Fibroblast of skin of right quadriceps (primary cell): ENCODE measurements at regions not wholly inside any gene's neighbourhood (a gene's known extent, or its start where the extent isn't known, plus 50 kb on each side); places are given as distances from the start of the nearest gene placed in this dataset.
"Not testable (repeated sequence)": the region's sequence is repeated elsewhere in the genome, so short reads cannot be mapped to it uniquely, and the experiment has no call there.

Experiments
- DNase-seq: peaks from one replicate; pipeline ENCODE4 v3.0.0-alpha.2; 2013

GRCh38 chr1:168826269-168826668, 97.3 kb upstream of the DPT start:
- DNase-seq, result no peak

GRCh38 chr1:168827557-168827956, 98.6 kb upstream of the DPT start:
- DNase-seq, result no peak

GRCh38 chr1:168829876-168830275, 100.9 kb upstream of the DPT start:
- no peak for DNase-seq

DNA sequence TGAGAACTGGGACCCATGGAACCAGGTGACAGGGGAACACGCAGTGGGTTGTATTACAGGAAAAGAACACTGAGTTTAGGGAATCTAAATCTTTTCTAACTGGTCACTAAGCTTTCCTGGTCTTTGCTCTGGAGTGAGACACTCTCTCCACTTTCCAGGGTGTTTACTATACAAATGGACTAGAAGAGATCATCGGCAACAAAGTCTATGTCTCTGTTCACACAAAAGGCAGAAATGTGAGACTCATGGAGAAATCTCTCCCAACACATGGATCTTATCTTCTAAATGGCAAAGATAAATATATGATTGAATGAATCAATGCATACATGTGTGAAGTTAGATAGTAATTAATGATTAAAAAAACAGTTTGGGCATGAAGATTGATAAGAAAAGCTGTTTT, 101.6 kb upstream of the DPT start:
- DNase-seq, result no peak

DNA sequence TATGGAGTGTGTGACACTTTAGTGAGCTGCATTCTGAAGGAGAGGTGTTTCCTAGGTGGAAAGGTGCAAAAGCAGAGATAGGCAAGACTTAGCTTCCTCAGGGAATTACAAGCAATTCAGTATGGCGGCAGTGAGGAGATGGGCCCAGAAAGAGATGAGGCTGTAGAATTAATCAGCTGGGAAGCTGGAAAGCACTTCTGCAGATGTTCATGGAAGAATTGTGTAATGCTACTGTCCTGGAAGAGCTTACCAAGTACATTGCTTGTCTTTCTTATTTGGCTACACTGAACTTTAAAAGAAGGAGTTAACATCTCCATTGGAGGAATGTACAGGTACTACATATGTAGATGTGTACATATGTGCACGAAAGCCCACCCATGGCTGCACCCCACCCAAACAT, 103.7 kb upstream of the DPT start:
- no peak for DNase-seq

GRCh38 chr1:168833362-168833761, 104.4 kb upstream of the DPT start:
- DNase-seq, result no peak

GRCh38 chr1:168833801-168834224, 104.8 kb upstream of the DPT start:
- DNase-seq, result no peak

GRCh38 chr1:168834225-168834872, 105.3 kb upstream of the DPT start:
- no peak for DNase-seq

DNA sequence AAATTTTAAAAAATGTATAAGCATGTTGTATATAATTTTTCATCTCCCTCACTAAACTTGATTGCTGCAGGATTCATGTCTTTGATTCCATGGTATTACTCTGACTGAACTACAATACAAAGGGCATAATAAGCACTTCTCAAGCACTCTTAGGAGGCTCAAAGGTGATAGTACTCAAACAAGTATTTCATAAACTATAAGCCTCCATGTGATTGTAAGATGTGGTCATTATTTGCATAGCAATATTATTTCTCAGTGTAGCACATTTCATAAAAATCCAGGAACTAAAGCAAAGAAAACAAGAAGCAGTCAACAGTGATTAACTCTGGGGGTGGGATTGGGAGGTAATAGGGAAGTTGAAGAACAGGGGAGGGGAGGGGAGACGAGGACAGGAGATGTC, 106.2 kb upstream of the DPT start:
- DNase-seq, result no peak

DNA sequence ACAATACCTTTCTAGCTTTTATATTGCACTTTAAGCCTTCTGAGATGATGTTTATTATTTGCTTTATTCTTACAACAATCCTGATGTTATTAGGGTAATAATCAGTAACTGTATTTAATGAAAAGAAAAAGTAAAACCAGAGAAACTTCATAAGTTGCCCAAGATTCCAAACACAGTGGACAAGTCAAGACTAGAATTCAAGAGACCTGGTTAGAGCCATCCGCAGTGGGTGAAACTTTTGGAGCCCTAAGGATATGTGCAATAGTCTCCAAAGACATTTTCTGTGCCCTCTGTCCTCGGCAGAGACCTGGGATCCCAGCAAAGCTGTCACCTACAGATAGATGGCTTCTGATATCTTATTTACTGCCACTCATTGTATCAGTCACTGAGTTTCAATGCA, 106.8 kb upstream of the DPT start:
- no peak for DNase-seq

DNA sequence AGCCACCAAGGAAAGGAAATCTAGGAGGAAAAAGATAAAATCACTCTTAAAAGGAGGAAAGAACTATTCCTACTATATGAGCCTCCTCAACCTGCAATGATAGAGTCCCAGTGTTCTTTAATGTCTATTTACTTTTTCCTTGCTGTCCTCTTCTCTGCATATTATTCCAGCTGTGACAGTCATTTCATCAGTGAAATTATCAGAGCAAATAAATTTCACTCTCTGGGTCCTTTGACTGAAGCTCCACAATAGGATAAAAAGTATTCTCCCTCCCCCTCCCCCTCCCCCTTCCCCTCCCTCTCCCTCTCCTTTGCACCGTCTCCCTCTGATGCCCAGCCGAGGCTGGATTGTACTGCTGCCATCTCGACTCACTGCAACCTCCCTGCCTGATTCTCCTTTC, 107.5 kb upstream of the DPT start:
- DNase-seq, result no peak

- DNase-seq, result not testable (repeated sequence)
These were observed 108.2 kb upstream of the DPT start for GRCh38 chr1:168837230-168837629.

GRCh38 chr1:168842306-168842705, 113.3 kb upstream of the DPT start:
- DNase-seq, result no peak

DNA sequence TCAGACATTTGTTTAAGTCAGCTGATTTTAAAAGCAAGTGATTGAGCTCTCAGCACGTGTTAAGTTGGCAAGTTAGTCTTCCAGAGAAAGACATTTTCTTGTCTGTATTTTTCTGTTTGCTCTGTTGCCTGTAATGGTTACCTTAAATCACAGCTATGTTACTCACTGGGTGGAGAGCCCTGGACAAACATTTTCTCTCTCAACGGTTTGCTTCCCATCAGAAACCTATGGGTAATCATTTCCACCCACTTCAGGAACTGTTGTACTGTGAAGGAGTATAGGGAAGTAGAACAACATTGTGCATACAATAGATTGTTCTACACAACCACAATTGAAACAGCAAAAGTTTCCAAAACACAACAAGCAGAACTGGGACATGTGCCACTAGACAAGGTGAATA, 113.9 kb upstream of the DPT start:
- DNase-seq, result no peak

DNA sequence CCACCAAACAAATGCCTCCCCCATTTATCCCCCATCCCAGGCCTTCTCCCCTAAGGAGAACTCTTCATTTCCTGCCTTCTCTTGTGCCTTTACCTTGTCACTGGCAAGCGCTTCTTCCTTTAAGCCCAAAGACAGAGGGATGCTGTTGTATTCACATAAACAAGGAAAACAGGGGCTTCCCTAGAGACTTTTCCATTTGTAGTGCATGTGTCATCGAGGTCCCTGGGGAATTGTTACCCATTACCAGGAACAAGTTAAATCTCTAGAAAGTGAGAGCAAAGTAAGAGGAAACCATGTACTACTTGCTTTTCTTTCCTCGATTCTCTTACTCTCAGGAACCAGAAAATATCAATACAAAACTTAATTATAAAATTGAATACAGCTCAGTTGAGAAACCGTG, 114.4 kb upstream of the DPT start:
- DNase-seq, result no peak

GRCh38 chr1:168843950-168844349, 114.9 kb upstream of the DPT start:
- DNase-seq, result no peak

DNA sequence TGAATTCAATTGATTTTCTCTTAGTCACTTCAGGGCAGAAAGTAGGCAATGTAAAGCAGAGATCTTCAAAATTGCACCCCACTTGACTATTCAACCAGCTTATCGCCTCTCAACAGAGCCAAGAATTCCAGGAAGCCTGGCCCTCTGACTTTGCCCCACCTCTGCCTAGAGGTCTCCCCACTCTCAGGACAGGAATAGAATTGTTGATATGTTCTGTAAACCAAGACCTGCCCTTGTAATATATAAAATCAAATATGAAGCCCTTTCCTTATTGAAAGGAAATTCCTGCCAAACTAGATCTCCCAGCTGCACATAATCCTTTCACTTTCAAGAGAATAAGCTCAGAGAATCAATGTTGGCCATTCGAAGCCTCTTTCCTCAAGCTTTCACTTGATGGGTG, 116.1 kb upstream of the DPT start:
- no peak for DNase-seq

DNA sequence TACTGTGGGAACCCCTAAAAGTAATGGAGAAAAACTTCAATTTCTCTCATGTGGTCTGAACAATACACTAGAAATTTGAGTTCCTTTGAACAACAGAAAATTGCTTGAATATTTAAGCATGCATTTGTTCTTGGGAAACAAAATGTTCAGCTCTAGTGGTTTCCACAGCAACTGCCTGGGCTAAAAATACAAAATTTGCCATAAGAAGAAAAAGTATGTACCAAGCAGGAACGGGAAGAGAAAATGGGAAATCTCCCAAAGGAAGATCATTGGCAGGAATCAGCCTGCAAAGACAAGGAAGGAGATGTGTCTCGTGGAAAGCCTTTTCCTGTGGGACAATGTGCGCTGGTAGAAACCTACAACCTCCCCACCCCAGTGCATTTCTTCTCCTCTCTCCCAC, 119.0 kb upstream of the DPT start:
- DNase-seq, result no peak

DNA sequence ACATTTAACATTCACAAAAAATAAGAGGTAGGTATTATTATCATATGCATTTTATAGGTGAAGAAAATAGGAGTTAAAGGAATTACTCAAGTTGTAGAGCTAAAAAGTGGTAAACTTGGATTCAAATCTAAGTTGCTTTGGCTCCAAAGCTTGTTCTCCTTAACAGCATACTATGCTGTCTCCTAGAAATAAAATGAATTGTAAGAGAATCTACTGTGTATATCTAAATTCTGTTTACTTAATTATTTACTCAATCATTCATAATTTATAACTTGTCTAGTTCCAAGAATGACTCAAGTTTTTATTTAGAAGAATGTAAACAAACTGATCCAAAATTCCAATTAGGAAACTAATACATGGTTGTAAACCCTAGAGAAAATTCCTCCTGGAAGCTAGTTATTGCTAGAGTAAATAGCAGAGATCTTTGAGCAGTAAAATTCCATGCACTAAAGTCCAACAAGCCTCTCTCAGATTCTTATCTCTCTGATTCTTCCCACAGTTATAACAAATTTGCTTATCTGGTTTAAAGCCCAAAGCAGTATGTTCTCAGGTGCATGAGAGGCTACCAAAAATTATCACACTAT, 132.5 kb upstream of the DPT start:
- no peak for DNase-seq

- no peak for DNase-seq
These were observed 134.8 kb upstream of the DPT start for GRCh38 chr1:168863772-168864171.

DNA sequence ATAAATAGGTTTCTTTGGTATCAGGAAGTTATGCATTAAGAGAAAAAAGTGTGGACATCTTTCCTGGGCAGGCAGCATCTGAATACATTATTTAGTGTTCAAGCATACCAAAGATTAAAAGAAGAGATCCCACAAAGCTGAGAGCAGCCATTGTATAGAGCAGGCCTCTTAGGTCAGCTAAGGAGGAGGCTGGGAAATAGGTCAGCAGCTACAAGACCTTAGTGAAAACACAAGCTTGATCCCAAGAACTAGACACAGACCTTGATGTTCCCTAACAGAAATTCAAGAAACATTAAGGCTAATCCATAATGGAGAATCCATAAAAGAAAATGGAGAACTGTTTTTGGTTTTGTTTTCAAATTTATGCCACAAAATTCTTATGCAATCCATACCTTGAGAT, 135.3 kb upstream of the DPT start:
- DNase-seq, result no peak

- DNase-seq, result no peak
These were observed 137.0 kb upstream of the DPT start for GRCh38 chr1:168865850-168866620.

DNA sequence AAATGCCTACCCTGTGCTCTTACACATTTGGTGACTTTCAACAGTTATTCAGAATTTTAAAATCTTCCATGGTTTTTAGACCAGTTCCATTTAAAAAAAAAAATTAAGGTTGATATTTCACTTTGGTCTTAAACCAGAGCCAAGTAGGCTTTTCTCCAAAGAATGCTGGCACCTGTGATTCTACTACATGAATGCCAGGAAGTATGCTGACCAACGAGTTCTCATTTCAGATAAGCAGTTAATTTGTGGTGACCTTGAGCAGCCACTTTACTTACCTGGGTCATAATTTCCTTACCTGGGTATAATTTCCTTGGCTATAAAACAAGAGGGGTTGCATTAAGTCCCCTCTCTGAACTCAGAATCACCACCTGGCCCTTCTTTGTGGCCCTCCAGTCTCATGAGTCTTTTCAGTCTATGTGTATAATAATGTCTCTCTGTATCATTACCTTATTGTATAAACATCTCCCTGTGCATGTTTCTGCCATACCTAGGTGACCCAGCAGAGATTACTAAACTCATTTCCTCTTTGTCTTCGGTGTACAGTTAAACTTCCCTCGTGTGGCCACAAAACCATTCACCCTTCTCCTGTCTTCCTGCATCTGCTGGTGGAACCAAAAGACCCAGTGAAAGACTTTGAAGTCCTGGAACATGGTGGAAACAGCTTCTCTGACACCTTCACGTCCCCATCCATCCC, 139.1 kb upstream of the DPT start:
- no peak for DNase-seq

GRCh38 chr1:168871531-168871930, 142.5 kb upstream of the DPT start:
- no peak for DNase-seq
